ENCODE measurements at regions not wholly inside any gene's neighbourhood (a gene's known extent, or its start where the extent isn't known, plus 50 kb on each side); places are given as distances from the start of the nearest gene placed in this dataset.

- Mint-ChIP-seq H3K27ac (ENCODE audit: unreplicated experiment) (no peak overlapping the region), H3K4me1 (ENCODE audit: unreplicated experiment) (peaks cover 4% of the 10 kb centered on the region), H3K4me3 (ENCODE audit: unreplicated experiment) (no peak overlapping the region), H3K36me3 (ENCODE audit: low read depth, unreplicated experiment) (no peaks in the 10 kb centered on the region), H3K27me3 (ENCODE audit: unreplicated experiment) (no peaks in the 10 kb centered on the region), H3K9me3 (ENCODE audit: unreplicated experiment) (no peaks in the 10 kb centered on the region)
- TF ChIP-seq, protein P1, sequence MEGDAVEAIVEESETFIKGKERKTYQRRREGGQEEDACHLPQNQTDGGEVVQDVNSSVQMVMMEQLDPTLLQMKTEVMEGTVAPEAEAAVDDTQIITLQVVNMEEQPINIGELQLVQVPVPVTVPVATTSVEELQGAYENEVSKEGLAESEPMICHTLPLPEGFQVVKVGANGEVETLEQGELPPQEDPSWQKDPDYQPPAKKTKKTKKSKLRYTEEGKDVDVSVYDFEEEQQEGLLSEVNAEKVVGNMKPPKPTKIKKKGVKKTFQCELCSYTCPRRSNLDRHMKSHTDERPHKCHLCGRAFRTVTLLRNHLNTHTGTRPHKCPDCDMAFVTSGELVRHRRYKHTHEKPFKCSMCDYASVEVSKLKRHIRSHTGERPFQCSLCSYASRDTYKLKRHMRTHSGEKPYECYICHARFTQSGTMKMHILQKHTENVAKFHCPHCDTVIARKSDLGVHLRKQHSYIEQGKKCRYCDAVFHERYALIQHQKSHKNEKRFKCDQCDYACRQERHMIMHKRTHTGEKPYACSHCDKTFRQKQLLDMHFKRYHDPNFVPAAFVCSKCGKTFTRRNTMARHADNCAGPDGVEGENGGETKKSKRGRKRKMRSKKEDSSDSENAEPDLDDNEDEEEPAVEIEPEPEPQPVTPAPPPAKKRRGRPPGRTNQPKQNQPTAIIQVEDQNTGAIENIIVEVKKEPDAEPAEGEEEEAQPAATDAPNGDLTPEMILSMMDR (IDR thresholded peaks at IDR 0.05; ENCODE audit: unreplicated experiment), result no peak
- no peak for DNase-seq (ENCODE audit: low spot score)
Measured at GRCh38 chr3:139832998-139833397, 102.0 kb upstream of the CLSTN2 start.

DNA sequence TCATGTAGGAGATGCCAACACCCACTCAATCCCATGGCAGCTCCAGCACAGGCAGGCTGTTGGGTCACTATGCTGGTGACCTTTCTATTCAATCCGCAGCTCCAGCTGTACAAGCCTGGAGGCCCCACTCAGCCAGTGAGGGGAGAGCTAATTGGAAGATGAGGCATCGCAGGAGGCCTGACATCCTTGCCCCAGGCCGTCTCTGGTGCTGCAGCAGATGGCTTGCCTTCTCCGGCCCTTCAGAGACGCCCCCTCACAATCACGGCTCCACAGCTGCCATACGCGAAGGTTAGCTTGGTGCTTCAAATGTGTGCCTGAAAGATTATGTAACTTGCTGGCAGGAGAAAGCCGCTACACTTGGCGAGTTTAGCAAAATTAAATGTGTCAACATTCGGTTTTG is 104.2 kb upstream of the CLSTN2 start:
- peaks cover 11% of the 10 kb centered on the region for H3K4me1 Mint-ChIP-seq (ENCODE audit: unreplicated experiment)
- TF ChIP-seq, protein P1 (IDR thresholded peaks at IDR 0.05; ENCODE audit: unreplicated experiment), result no peak
- H3K27me3 Mint-ChIP-seq (ENCODE audit: unreplicated experiment), result no peaks in the 10 kb centered on the region
- no peaks in the 10 kb centered on the region for H3K36me3 Mint-ChIP-seq (ENCODE audit: low read depth, unreplicated experiment)
- no peak overlapping the region for H3K27ac Mint-ChIP-seq (ENCODE audit: unreplicated experiment)
- DNase-seq (ENCODE audit: low spot score), result no peak
- H3K9me3 Mint-ChIP-seq (ENCODE audit: unreplicated experiment), result no peaks in the 10 kb centered on the region
- no peak overlapping the region for H3K4me3 Mint-ChIP-seq (ENCODE audit: unreplicated experiment)

DNA sequence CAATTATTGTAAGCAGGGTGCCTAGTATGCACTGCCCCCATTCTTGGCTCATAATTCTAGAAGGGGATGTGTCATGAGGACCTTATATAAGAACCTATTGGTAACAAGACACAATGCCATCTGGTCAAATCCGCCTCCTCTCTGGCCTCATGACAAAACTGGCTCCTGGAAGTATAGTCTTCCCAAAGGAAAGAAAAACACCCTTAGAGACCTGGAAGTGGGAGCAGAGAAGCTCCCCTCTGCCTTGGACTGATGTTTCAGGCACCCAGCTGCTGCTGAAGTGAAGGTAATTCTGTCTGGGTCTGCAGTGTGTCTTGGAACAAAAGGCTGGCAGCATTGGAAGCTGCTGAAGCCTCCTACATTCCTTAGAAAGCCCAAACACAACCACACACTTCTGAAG is 107.2 kb upstream of the CLSTN2 start:
- peaks cover 11% of the 10 kb centered on the region for H3K4me1 Mint-ChIP-seq (ENCODE audit: unreplicated experiment)
- H3K27me3 Mint-ChIP-seq (ENCODE audit: unreplicated experiment), result peaks cover 3% of the 10 kb centered on the region
- TF ChIP-seq, protein P1 (IDR thresholded peaks at IDR 0.05; ENCODE audit: unreplicated experiment), result no peak
- H3K9me3 Mint-ChIP-seq (ENCODE audit: unreplicated experiment), result no peaks in the 10 kb centered on the region
- no peak overlapping the region for H3K27ac Mint-ChIP-seq (ENCODE audit: unreplicated experiment)
- H3K36me3 Mint-ChIP-seq (ENCODE audit: low read depth, unreplicated experiment), result no peaks in the 10 kb centered on the region
- no peak overlapping the region for H3K4me3 Mint-ChIP-seq (ENCODE audit: unreplicated experiment)
- no peak for DNase-seq (ENCODE audit: low spot score)

GRCh38 chr3:139824864-139825263 is 110.1 kb upstream of the CLSTN2 start:
- H3K4me3 Mint-ChIP-seq (ENCODE audit: unreplicated experiment), result no peak overlapping the region
- peaks cover 11% of the 10 kb centered on the region for H3K4me1 Mint-ChIP-seq (ENCODE audit: unreplicated experiment)
- no peak for DNase-seq (ENCODE audit: low spot score)
- no peaks in the 10 kb centered on the region for H3K9me3 Mint-ChIP-seq (ENCODE audit: unreplicated experiment)
- no peaks in the 10 kb centered on the region for H3K36me3 Mint-ChIP-seq (ENCODE audit: low read depth, unreplicated experiment)
- TF ChIP-seq, protein P1 (IDR thresholded peaks at IDR 0.05; ENCODE audit: unreplicated experiment), result no peak
- H3K27ac Mint-ChIP-seq (ENCODE audit: unreplicated experiment), result no peak overlapping the region
- peaks cover 3% of the 10 kb centered on the region for H3K27me3 Mint-ChIP-seq (ENCODE audit: unreplicated experiment)

- no peak for DNase-seq (ENCODE audit: low spot score)
- H3K36me3 Mint-ChIP-seq (ENCODE audit: low read depth, unreplicated experiment), result no peaks in the 10 kb centered on the region
- no peaks in the 10 kb centered on the region for H3K27me3 Mint-ChIP-seq (ENCODE audit: unreplicated experiment)
- H3K4me3 Mint-ChIP-seq (ENCODE audit: unreplicated experiment), result no peak overlapping the region
- TF ChIP-seq, protein P1 (IDR thresholded peaks at IDR 0.05; ENCODE audit: unreplicated experiment), result no peak
- no peaks in the 10 kb centered on the region for H3K9me3 Mint-ChIP-seq (ENCODE audit: unreplicated experiment)
- no peak overlapping the region for H3K27ac Mint-ChIP-seq (ENCODE audit: unreplicated experiment)
- H3K4me1 Mint-ChIP-seq (ENCODE audit: unreplicated experiment), result peaks cover 4% of the 10 kb centered on the region
Measured at GRCh38 chr3:139814646-139815045, 120.3 kb upstream of the CLSTN2 start.
